NOMO-1 treated with DMSO at 0.1 percent for 48 hours (cell line): ENCODE measurements at regions not wholly inside any gene's neighbourhood (a gene's known extent, or its start where the extent isn't known, plus 50 kb on each side); places are given as distances from the start of the nearest gene placed in this dataset.
"Not testable (repeated sequence)": the region's sequence is repeated elsewhere in the genome, so short reads cannot be mapped to it uniquely, and the experiment has no call there.

Source experiments
- DNase-seq: peaks from one replicate; lab custom pipeline; 2025; ENCODE audit not compliant: unreplicated experiment; lab: John Stamatoyannopoulos, UW

DNA sequence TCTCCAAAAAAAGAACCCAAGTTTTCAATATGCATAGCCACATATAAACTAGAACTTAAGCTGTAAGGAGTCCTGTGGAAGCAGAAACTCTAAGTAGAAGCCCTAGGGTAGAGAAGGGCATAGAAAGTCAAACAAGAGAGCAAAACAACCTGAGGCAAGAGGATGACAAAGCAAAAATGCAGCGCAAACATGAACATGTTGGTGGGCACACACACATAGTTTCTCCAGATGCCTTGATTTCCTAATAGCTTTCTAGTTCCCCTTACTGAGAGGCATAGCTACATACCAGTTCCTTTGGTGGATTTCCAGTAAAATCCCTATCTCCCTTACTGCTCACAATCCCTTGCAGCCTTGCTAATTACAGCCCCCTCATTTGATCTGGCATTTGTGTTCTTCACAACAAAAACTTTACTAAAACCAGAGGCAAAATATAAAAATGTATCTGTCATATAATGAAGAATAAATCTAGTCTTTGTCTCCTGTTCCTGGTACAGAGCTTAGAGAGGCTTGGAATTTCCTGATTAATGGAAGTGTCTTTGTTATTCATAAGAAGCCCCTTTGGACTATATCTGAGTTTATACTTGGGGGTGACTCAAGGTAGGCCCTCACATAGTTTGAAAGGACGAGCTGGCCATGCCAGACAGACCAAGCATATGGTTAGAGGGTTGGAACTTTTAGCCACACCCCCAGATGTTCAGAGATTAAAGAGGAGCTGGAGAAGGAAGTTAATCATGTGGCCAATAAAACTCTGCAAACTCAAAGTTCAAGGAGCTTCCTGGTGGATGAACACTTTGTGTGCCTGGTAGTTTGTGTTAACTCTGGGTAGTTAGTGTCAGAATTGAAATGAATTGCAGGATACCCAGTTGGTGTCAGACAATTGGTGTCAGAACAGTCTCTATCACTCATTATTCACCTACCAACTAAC lies 52.7 kb upstream of the ZCCHC13 start:
- peak; percentile 90 for DNase-seq

DNA sequence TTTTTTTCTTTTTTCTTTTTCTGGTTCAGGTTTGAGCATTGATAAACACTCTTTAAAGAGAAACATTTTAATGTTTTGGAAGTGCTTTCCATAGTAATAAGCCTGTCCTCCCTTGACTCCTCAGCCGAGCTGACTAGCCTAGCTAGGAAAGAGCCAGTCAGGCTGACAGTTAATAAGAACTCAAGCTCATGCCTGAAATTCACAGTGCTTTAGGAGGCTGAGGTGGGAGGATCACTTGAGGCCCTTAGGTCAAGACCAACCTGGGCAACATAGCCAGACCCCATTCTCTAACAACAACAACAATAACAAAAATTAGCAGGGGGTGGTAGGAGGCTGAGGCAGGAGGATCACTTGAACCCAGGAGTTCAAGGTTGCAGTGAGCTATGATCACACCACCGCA lies 53.4 kb upstream of the ZCCHC13 start:
- no peak for DNase-seq

GRCh38 chrX:74249963-74250362 lies 54.0 kb upstream of the ZCCHC13 start:
- no peak for DNase-seq

- DNase-seq = no peak
These were observed 55.1 kb upstream of the ZCCHC13 start for GRCh38 chrX:74248889-74249288.

GRCh38 chrX:74246524-74246923 lies 57.5 kb upstream of the ZCCHC13 start:
- DNase-seq = no peak

DNA sequence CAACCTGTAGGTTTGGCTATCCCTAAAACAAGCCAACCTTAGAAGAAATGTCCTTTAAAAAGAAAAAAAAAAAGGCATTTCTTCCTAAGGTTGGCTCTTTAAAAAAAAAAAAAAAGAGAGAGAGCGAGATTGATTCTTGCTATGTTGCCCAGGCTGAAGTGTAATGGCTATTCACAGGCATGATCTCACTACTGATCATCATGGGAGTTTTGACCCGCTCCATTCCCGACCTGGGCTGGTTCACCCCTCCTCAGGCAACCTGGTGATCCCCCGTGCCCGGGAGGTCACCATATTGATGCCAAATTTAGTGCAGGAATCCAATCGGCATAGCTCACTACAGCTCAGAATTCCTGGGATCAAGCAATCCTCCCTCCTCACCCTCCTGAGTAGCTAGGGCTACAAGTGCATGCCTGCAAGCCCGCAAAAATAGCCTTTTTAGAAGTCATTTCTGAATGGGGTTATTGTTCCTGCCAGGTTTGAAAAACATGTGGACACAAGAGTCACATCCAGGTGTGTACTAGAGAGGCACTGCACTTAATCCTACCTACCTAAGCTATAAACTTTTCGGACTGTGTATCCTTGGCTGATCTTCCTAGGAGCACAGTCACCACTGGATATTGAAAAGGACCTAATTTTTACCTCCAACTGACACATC lies 61.4 kb upstream of the ZCCHC13 start:
- DNase-seq = no peak

DNA sequence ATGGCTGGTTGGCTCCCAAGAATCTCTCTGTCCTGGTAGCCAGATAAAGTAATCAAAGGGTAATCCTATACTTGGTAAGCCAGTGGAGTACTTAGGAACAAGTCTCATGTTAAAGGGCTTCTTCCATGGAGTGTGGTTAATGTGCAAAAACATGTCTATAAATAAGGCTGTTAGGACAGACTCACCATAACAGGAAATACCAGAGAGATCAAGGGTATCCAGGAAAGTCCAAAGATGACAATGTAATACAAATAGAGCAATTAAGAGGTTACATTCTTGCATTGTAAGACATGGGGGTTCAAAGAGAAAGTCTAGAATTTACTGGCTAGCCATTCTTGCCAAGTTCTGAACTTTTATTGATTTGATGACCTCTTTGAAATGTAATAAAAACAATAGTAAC lies 61.9 kb upstream of the ZCCHC13 start:
- DNase-seq = no peak

GRCh38 chrX:74238771-74239170 lies 65.2 kb upstream of the ZCCHC13 start:
- DNase-seq = no peak

GRCh38 chrX:74234818-74235217 lies 69.2 kb upstream of the ZCCHC13 start:
- peak; percentile 1 for DNase-seq

GRCh38 chrX:74232859-74233258 lies 71.1 kb upstream of the ZCCHC13 start:
- DNase-seq = peak; percentile 8

DNA sequence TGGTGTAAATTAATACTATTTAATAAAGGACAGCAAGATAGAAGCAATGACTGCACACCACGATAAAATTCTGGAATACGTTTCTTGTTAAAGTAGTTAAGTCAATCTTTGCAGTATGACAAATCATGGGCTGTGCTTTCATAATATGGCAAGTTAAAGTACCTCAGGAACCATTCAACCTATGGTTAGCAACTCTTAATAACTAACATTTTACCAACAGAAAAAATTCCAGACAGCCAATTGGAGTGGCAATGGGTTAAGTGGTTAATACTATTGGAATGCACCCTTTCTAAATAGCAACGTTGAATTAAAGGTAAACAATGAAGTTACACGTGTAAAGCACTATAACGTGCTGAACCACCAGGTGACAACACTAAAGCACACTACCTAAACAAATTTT lies 72.4 kb upstream of the ZCCHC13 start:
- DNase-seq = no peak

- DNase-seq = no peak
These were observed 73.9 kb upstream of the ZCCHC13 start for GRCh38 chrX:74230094-74230493.

DNA sequence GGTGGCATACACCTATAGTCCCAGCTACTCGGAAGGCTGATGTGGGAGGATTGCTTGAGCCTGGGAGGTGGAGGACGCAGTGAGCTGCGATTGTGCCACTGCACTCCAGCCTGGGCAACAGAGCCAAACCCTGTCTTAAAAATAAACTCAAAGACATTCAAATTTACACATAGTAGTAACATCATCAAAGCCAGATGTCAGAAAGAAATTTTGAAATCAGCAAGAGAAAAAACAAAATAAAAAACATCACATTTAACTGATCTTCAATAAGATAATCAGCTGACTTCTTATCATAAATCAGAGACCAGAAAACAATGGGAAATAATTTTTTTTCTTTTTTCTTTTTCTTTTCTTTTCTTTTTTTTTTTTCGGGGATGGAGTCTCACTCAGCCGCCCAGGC lies 78.9 kb upstream of the ZCCHC13 start:
- DNase-seq = no peak

GRCh38 chrX:74220277-74220676 lies 83.7 kb upstream of the ZCCHC13 start:
- DNase-seq = no peak

GRCh38 chrX:74218895-74219294 lies 85.1 kb upstream of the ZCCHC13 start:
- DNase-seq = no peak

DNA sequence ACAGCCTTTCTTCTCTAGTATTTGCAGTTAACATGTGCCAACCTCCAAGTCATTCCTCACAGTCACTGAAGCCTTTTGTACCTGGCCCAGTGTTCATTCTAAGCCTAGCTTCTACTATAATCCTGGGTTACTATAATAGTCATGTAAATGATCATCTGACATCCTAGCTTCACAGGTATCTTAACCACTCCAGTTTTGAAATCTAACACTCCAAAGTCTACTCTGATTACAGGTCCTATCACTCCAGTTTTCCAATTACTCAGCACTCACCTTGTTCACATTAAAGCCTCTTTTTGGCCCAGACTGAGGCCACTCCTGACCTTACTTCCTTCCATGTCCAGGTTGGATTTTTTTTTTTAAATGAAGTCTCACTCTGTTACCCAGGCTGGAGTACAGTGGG lies 87.6 kb upstream of the ZCCHC13 start:
- DNase-seq = no peak

- no peak for DNase-seq
These were observed 92.1 kb upstream of the ZCCHC13 start for GRCh38 chrX:74211911-74212310.

DNA sequence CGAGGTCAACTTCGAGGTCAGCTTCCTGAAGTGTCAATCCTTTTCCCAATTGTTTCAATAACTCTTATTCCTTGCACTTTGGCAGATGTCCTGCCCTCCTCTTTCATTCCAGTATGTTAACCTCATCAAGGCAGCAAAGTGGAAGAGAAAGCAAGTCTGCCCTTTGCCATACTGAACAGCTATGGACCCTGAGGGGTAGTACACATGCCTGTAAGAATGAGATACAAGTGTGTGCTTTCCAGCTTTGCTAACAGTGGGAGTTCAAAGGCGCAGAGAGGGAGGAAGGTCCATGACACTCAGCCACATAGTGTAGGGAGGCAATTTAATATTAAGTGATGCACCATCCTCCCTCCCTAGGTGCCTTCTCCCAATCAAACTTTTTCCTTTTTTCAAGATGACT lies 96.4 kb upstream of the ZCCHC13 start:
- no peak for DNase-seq

- DNase-seq = no peak
These were observed 108.4 kb upstream of the ZCCHC13 start for GRCh38 chrX:74195605-74196004.

DNA sequence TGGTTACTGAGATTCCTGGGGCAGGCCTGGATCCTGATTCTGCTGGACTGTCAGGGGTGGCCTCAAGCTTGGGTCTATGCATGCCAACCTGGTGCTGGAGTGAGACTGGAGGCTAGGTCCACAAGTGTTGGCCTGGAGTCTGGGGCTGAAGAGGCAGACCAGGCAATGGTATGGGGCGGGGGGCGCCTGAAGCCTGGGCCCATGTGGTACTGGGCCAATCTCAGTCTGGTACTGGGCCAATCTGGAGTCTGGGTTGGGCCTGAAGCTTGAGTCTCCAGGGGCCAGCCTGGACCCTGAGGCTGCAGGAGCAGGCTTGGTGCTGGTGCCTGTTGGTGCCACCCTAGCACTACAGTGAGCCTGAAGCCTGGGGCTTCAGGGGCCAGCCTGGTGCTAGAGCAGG lies 108.9 kb upstream of the ZCCHC13 start:
- no peak for DNase-seq

- no peak for DNase-seq
These were observed 116.8 kb upstream of the ZCCHC13 start for GRCh38 chrX:74187211-74187610.

- DNase-seq = not testable (repeated sequence)
These were observed 120.9 kb upstream of the ZCCHC13 start for GRCh38 chrX:74183047-74183446.
